NCI-H1048 (cell line): ENCODE measurements at regions not wholly inside any gene's neighbourhood (a gene's known extent, or its start where the extent isn't known, plus 50 kb on each side); places are given as distances from the start of the nearest gene placed in this dataset.

Source experiments
- DNase-seq: peaks from one replicate; lab custom pipeline; 2025; lab: John Stamatoyannopoulos, UW

- no peak for DNase-seq
These were observed 122.0 kb upstream of the AHR start for GRCh38 chr7:17176371-17177032.

- no peak for DNase-seq
These were observed 119.9 kb upstream of the AHR start for GRCh38 chr7:17178545-17178944.

GRCh38 chr7:17181482-17181881 lies 117.0 kb upstream of the AHR start:
- DNase-seq, result no peak

DNA sequence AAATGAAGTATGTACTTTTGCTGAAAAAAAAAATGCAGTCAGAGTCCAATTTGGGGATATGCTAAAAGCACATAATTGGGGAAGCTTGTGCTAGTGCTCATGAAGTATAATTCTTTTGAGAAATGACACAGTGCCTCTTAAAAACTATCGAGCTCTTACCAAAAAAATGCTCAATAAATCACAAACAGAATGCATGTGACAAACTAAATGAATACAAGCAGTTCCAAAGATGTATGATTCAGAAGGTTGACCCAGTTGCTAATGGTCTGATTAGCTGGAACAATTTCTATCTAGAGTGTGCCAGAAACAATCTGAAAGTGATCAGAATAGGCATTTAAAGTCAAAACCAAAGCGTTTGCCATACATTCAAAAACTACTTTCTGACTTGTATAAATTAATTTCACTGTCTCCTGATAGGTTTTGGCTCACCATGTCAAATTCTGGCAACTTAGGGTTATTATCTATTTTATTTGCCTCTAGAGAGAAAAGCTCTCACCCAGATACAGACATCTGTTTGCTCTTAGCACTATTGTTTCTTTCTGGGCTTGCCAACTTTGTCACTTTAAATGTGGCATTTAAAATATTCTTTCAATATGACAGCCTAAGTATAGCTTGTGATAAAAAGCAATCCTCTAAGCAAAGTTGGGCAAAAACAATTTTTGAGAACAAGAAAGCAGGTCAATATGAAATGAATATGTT lies 114.7 kb upstream of the AHR start:
- no peak for DNase-seq

DNA sequence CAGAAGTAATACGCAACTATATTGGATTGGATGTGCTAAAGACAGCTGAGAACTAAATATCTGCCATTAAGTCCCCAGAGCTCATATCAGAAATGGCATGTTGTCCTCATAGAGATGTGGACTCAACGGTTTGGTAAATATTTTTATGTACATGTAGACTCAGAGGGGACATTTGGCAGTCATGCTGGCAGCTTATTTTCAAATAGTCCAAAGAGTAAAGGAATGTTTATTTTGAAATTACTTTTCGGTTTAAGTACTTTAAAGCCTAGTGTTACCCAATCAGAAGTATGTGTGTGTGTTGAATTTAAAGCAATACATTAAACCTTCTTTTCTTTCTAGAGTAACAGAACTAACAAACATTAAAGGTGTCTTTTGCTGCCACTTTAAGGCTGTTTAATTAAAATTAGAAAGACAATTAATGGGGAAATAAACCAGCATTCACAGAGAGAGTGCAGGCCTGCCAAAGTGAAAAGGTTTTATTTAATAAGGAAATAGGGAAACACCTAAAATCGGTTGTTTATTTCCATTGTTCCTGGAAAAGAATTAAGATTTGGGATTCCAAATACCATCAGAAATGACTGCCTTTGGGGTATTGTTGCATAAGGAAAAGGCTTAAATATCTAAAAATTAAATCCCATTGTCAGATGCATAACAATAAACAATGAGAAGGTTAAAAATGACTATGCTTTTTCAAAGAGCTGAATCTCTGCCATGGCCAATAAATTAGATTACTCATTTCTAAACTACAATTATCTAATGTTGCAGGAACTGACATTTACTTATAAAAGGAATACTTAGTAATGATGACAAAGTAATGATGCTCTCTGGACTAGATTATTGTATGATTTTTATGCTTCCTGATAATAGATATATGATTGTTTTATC lies 113.4 kb upstream of the AHR start:
- no peak for DNase-seq

GRCh38 chr7:17185690-17186070 lies 112.8 kb upstream of the AHR start:
- DNase-seq, result no peak

DNA sequence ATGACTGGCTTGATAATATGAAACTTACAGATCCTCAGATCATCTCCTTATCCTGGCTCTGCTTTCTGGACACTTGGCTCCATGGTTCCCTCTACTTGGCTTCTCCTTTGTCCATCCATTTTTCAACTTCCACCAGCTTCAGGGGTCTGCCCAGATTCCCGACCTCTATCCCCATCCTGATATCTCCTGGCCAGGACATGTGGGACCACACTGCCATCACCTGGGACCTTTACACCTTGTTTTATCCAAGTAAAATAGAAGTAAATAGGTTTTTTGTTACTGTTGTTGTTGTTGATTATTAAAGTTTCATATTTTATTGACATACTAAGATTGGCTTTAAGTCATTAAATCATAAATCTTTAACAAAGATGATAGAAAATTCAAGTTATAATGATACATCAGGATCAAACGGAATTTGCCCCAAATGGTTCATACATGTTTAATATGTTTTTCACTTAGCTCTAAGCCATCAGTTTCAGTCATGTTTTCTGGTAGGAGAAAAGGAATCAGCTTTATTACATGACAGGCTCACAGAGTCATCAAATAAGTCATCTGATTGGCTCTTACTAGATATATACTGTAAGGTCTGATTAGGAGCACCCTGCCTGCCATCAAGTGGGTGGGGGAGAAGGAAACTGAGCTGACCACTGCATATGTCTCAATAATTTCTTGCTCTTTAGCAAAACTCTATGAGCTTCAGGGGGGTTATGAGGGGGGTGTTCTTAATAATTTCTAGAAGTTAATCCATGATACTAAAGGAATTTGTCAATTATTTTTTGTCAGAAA lies 111.5 kb upstream of the AHR start:
- no peak for DNase-seq

GRCh38 chr7:17194656-17195055 lies 103.8 kb upstream of the AHR start:
- no peak for DNase-seq

DNA sequence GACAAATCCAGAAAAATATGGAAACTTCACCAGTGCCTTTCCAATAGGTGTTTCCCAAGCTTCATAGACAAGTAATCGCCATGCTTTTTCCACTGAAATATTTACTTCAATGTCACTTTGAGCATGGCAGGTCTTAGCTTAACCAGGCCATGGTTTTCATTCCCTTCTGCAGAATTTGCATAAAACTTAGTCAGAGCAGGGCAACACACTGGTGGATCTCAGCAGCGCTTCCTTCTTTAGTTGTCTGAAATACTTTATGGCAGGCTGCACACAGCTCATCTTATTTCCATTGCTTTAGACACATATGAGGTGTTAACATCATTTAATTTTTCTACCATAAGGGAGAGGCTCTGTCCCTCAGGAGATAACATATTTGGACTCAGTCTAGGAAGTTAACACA lies 102.9 kb upstream of the AHR start:
- no peak for DNase-seq

DNA sequence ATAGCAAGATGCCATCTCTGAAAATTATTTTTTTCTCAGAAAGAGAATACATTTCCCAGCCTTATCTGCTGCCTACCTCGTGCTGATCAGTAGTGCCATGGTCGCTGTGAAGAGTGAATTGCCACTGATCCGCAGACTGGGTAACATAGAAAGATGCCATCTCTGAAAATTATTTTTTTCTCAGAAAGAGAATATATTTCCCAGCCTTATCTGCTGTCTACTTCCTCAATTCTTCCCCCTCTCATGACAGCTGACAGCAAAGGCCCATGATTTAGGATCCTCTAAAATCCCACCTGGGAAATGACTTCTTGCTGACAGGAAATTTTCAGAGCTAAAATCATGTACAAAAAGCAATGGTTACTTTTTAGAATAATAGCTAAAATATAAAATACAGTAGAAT lies 92.5 kb upstream of the AHR start:
- no peak for DNase-seq

DNA sequence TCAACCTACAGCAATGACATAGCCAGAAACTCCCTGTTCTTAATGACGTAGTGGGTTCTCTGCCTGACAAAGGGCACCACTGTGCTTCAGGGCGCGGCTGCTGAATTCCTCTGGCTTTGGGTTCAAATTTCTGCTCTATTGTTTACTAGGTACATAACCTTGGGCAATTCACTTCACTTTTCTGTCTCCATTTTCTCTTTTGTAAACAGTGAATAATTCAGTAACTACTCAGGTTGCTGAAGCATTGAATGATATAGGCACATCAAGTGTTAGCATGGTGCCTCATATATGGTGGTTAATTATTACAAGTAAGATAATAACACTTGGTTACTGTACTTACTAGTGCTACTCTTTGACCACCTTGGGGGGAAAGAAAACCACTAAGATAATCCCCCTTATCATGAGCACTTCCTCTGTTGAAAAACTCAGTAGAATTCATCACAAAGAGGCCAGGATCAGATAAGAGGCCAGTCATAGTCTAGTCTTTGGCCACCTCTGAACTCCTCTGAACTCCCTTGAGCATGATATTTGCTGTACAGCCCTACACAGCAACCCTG lies 92.0 kb upstream of the AHR start:
- DNase-seq, result no peak

GRCh38 chr7:17207220-17207619 lies 91.2 kb upstream of the AHR start:
- DNase-seq, result no peak

DNA sequence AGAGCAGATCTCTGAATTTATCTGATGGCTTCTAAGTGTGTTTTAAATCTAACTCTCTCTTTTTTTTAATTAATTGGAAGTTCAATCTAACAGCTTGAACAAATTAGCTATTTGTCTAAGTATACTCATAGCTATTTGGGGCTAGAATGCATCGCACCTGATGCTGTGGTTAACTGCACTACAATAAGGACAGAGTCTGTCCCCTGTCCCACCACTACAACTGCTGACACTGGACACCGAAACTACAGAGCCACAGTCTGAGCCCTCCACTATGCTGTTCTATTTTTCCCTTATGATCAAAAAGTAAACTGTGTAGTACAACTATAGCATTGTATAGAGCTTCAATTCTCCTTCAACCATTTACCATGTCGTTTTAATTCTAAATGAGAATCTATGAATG lies 89.4 kb upstream of the AHR start:
- DNase-seq, result no peak

GRCh38 chr7:17211307-17211836 lies 87.1 kb upstream of the AHR start:
- DNase-seq, result no peak

DNA sequence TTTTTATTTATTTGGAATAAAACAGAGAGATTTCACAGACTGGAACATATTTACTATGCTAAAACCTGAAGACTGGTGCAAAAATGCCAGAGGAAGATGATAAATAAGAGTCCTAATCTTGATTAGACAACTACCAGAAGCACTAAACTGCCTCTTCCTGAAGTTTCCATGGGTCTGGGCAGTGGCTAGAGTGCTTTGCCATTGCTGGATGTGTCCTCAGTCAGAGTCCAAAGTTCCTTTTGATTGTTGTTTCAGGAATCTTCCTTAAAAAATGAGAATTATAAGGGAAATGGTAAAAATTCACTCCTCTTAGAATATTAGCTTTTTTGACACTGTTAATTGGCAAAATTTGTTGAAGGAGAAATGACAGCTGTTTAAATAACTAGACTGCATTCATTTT lies 86.3 kb upstream of the AHR start:
- DNase-seq, result no peak

DNA sequence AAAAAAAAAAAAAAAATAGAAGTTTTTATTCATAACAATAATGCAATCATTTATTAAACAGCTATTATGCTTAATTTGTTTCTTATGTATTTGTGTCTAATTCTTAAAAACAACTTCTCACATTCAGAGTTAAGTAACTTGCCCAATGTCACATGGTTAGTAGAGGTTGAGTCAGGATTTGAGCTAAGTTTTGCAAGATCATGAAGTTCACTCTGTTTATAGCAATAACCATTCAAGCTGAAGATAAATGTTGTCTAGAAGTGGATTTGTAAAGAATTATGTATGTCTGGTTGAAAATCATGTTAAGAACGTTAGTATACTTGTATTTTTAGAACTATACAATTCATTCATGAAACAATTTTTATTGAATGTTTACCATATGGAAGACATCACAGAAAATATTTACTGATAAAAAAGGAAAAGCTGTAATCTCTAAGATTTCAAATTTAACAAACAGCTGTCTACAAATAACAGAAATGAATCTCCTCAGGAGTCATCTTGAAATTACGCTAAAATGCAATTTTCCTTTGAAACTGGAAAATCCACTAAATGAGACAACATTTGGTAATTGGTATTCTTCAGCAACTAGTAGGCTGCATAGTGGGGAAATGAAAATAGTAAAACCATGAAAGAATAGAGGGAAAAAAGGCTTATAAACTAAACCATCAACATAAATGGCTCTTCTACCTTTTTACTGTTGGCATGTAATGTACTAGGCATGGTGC lies 70.5 kb upstream of the AHR start:
- DNase-seq, result no peak

GRCh38 chr7:17229228-17229627 lies 69.2 kb upstream of the AHR start:
- no peak for DNase-seq

GRCh38 chr7:17230099-17230807 lies 68.2 kb upstream of the AHR start:
- DNase-seq, result no peak

DNA sequence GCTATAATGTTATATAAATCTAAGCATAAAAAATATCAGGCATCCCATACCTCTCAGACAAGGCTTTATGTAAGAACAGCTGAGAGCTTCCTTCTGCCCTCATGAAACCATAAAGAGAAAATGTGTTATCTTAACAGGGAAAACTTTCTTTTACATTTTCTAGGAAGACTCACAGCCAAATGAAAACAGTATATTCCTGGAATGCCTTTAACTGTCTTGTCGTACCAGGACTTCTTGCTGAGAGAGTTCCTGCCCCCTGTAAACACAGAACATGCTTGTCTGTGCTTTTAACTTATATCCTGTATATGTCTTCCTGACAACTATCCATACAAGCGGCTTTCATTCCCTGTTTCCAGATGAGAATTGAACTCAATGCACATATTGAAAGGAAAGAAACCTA lies 64.8 kb upstream of the AHR start:
- DNase-seq, result no peak

- no peak for DNase-seq
These were observed 64.4 kb upstream of the AHR start for GRCh38 chr7:17234030-17234397.
